OCI-LY7 (cell line): ENCODE measurements at regions not wholly inside any gene's neighbourhood (a gene's known extent, or its start where the extent isn't known, plus 50 kb on each side); places are given as distances from the start of the nearest gene placed in this dataset.

ENCODE experiments used
- BruUV-seq: library from RNA; stranded (reverse); fragments of 400-500 nt; replicated peaks from 2 replicates; lab custom pipeline; 2021; lab: Mats Ljungman, UMichigan
- CTCF ChIA-PET: fragments of 300-600 bp; sonication (Branson Sonifier 250); formaldehyde crosslinking; loops from one replicate; lab custom pipeline; 2022; ENCODE audit warnings: antibody characterized with exemption; ENCODE audit not compliant: unreplicated experiment; lab: Charles Lee
- POLR2A ChIA-PET: fragments of 300-600 bp; sonication (Branson Sonifier 250); formaldehyde crosslinking; loops from one replicate; lab custom pipeline; 2022; ENCODE audit warnings: antibody characterized with exemption; lab: Charles Lee
- DNase-seq: peaks from one replicate; pipeline ENCODE4 v3.0.0-alpha.2; 2015; ENCODE audit warnings: low spot score
- H2AFZ ChIP-seq: fragments of 200-600 bp; sonication (generic), shearing (Covaris generic); 2 replicates; pipeline ENCODE4 v1.6.1; 2014; ENCODE audit warnings: mild to moderate bottlenecking, antibody characterized with exemption, low read length, moderate library complexity
- H3K27ac ChIP-seq: fragments of 200-600 bp; sonication (generic); 2 replicates; pipeline ENCODE4 v1.5.1; 2014; ENCODE audit warnings: mixed run types, low read depth, mild to moderate bottlenecking, moderate library complexity, low read length, inconsistent platforms; ENCODE audit not compliant: poor library complexity, severe bottlenecking
- H3K36me3 ChIP-seq: fragments of 200-600 bp; sonication (generic); 2 replicates; pipeline ENCODE4 v1.6.1; 2014; ENCODE audit warnings: mild to moderate bottlenecking, antibody characterized with exemption, low read length, moderate library complexity, mixed read lengths; ENCODE audit not compliant: insufficient read depth
- H3K4me1 ChIP-seq: fragments of 200-600 bp; sonication (generic); 2 replicates; pipeline ENCODE4 v1.5.1; 2014; ENCODE audit warnings: mild to moderate bottlenecking, low read length; ENCODE audit not compliant: insufficient read depth, poor library complexity, severe bottlenecking
- H3K4me2 ChIP-seq: fragments of 200-600 bp; sonication (generic); 2 replicates; pipeline ENCODE4 v1.6.1; 2014; ENCODE audit warnings: mild to moderate bottlenecking, low read length
- H3K4me3 ChIP-seq: fragments of 200-600 bp; sonication (generic); 2 replicates; pipeline ENCODE4 v1.5.1; 2014; ENCODE audit warnings: mild to moderate bottlenecking, low read depth, low read length; ENCODE audit not compliant: poor library complexity, severe bottlenecking
- H3K79me2 ChIP-seq: fragments of 200-600 bp; sonication (generic); 2 replicates; pipeline ENCODE4 v1.6.1; 2016; ENCODE audit warnings: low read depth, mild to moderate bottlenecking, low read length, moderate library complexity, mixed read lengths; ENCODE audit not compliant: insufficient read depth
- H3K9me2 ChIP-seq: fragments of 200-600 bp; sonication (generic); 2 replicates; pipeline ENCODE4 v1.6.1; 2016; ENCODE audit warnings: mild to moderate bottlenecking, low read length, mixed read lengths; ENCODE audit not compliant: insufficient read depth
- H3K9me3 ChIP-seq: fragments of 200-600 bp; sonication (generic); 2 replicates; pipeline ENCODE4 v1.6.1; 2014; ENCODE audit warnings: mild to moderate bottlenecking, mixed run types, low read length, mixed read lengths
- H4K20me1 ChIP-seq: fragments of 200-600 bp; sonication (generic); 2 replicates; pipeline ENCODE4 v1.6.1; 2014; ENCODE audit warnings: mild to moderate bottlenecking, antibody characterized with exemption, low read length, moderate library complexity, mixed read lengths; ENCODE audit not compliant: insufficient read depth
- CTCF ChIP-seq: fragments of 200-600 bp; sonication (generic); conservative IDR thresholded peaks from 2 replicates; pipeline ENCODE4 v1.5.1; 2014; ENCODE audit warnings: mild to moderate bottlenecking, antibody characterized with exemption, low read length, moderate library complexity, mixed read lengths
- EZH2phosphoT487 ChIP-seq: fragments of 200-600 bp; sonication (generic); IDR thresholded peaks from 2 replicates; pipeline ENCODE4 v1.6.1; 2018; ENCODE audit warnings: low read depth, borderline replicate concordance, mild to moderate bottlenecking, mixed run types, antibody characterized with exemption, low read length, moderate library complexity, mixed read lengths
- intact Hi-C: fragments of 100-400 bp; cut with micrococcal nuclease; formaldehyde crosslinking; loops from one replicate; pipeline ENCODE4 v1.10.0; 2022; ENCODE audit not compliant: unreplicated experiment

GRCh38 chr9:129385211-129385934 is 207.3 kb upstream of the IER5L start:
- Histone ChIP-seq H3K79me2 (no peaks in the 10 kb centered on the region), H3K36me3 (no peaks in the 10 kb centered on the region), H3K4me2 (no peak overlapping the region), H3K9me2 (no peaks in the 10 kb centered on the region), H3K4me1 (peaks cover 21% of the 10 kb centered on the region), H3K27ac (no peak overlapping the region), H3K4me3 (no peak overlapping the region), H4K20me1 (no peaks in the 10 kb centered on the region), H2AFZ (peak overlapping the region; percentile 35; the same call in 1 of the 2 replicates), H3K9me3 (no peaks in the 10 kb centered on the region)
- no peak for DNase-seq
- BruUV-seq, result no TSS peak
- CTCF ChIA-PET, result no interaction called here
- no peak for TF ChIP-seq EZH2phosphoT487
- TF ChIP-seq CTCF, result no peak
- POLR2A ChIA-PET, result no interaction called here
- intact Hi-C loops, result no loop called here

GRCh38 chr9:129384491-129385210 is 206.6 kb upstream of the IER5L start:
- Histone ChIP-seq H3K4me3 (no peak overlapping the region), H3K79me2 (no peaks in the 10 kb centered on the region), H4K20me1 (no peaks in the 10 kb centered on the region), H3K36me3 (no peaks in the 10 kb centered on the region), H3K9me2 (no peaks in the 10 kb centered on the region), H3K4me1 (peaks cover 21% of the 10 kb centered on the region), H3K4me2 (no peak overlapping the region), H3K27ac (no peak overlapping the region), H3K9me3 (no peaks in the 10 kb centered on the region), H2AFZ (no peak overlapping the region)
- no TSS peak for BruUV-seq
- no peak for DNase-seq
- TF ChIP-seq CTCF (no peak), EZH2phosphoT487 (no peak)
- intact Hi-C loops, result loop anchor here (1.0 kb wide), 1 partner anchor 29 kb away; no protein-coding TSS in a partner anchor
- POLR2A ChIA-PET, result no interaction called here
- CTCF ChIA-PET, result no interaction called here
